ENCODE measurements at regions not wholly inside any gene's neighbourhood (a gene's known extent, or its start where the extent isn't known, plus 50 kb on each side); places are given as distances from the start of the nearest gene placed in this dataset.

GRCh38 chr17:77083531-77083930, 57.2 kb upstream of the SEC14L1 start:
- TF ChIP-seq CTCF (conservative IDR thresholded peaks at IDR 0.05; ENCODE audit: low read depth, low read length) (no peak), EZH2phosphoT487 (IDR thresholded peaks at IDR 0.05; ENCODE audit: borderline replicate concordance, low read length) (no peak)

Data from PC-3 (cell line).